Breast epithelium (tissue), 3 donors: ENCODE measurements at regions not wholly inside any gene's neighbourhood (a gene's known extent, or its start where the extent isn't known, plus 50 kb on each side); places are given as distances from the start of the nearest gene placed in this dataset.

ENCODE experiments used
- POLR2A ChIP-seq: fragments of 450-650 bp; IDR thresholded peaks from one replicate; pipeline ENCODE4 v1.6.1; 2016; ENCODE audit warnings: antibody characterized with exemption, mild to moderate bottlenecking, moderate library complexity
- POLR2AphosphoS5 ChIP-seq, 3 donors: sonication (generic); formaldehyde crosslinking; IDR thresholded peaks; one replicate each; pipeline ENCODE4 v1.6.1; 2017; ENCODE audit warnings: antibody characterized with exemption in 3 of 3
- TF ChIP-seq, protein P1 (sequence below), 3 donors: fragments of 450-650 bp; IDR thresholded peaks; one replicate each; pipeline ENCODE4 v1.5.1; 2016 to 2017; ENCODE audit warnings: antibody characterized with exemption in 3 of 3, mild to moderate bottlenecking in 3 of 3, moderate library complexity in 3 of 3

GRCh38 chr2:40886100-40886499 lies 434.2 kb upstream of the SLC8A1 start:
- TF ChIP-seq, protein P1, sequence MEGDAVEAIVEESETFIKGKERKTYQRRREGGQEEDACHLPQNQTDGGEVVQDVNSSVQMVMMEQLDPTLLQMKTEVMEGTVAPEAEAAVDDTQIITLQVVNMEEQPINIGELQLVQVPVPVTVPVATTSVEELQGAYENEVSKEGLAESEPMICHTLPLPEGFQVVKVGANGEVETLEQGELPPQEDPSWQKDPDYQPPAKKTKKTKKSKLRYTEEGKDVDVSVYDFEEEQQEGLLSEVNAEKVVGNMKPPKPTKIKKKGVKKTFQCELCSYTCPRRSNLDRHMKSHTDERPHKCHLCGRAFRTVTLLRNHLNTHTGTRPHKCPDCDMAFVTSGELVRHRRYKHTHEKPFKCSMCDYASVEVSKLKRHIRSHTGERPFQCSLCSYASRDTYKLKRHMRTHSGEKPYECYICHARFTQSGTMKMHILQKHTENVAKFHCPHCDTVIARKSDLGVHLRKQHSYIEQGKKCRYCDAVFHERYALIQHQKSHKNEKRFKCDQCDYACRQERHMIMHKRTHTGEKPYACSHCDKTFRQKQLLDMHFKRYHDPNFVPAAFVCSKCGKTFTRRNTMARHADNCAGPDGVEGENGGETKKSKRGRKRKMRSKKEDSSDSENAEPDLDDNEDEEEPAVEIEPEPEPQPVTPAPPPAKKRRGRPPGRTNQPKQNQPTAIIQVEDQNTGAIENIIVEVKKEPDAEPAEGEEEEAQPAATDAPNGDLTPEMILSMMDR (IDR thresholded peaks at IDR 0.05), result no peak
- no peak for TF ChIP-seq POLR2A
- no peak for TF ChIP-seq POLR2AphosphoS5 (IDR thresholded peaks at IDR 0.05)
